GM12878 (cell line): ENCODE measurements at regions not wholly inside any gene's neighbourhood (a gene's known extent, or its start where the extent isn't known, plus 50 kb on each side); places are given as distances from the start of the nearest gene placed in this dataset.

Experiments used
- FOXM1 ChIP-seq: IDR thresholded peaks from 2 replicates; pipeline ENCODE4 v1.6.1; 2012; ENCODE audit warnings: low read depth, mild to moderate bottlenecking, inconsistent platforms, low read length, moderate library complexity
- NFIC ChIP-seq: IDR thresholded peaks from 2 replicates; pipeline ENCODE4 v1.6.1; 2012; ENCODE audit warnings: low read depth, mild to moderate bottlenecking, inconsistent platforms, low read length, moderate library complexity
- NR2C2 ChIP-seq: IDR thresholded peaks from 2 replicates; pipeline ENCODE4 v1.6.1; 2011; ENCODE audit warnings: borderline replicate concordance, low read depth; ENCODE audit not compliant: control insufficient read depth, insufficient read length
- SRF ChIP-seq, 2 experiments: IDR thresholded peaks; 2 replicates each; pipeline ENCODE4 v1.6.1; 2011; ENCODE audit warnings: low read depth in 2 of 2, low read length in 2 of 2, mild to moderate bottlenecking in 1 of 2, moderate library complexity in 1 of 2
- TF ChIP-seq, protein P1 (sequence below), 3 experiments: IDR thresholded peaks in 2 of 3; conservative IDR thresholded peaks in 1 of 3; 2 replicates each; pipeline ENCODE4 v1.5.1; 2011; ENCODE audit warnings: low read depth in 3 of 3, low read length in 3 of 3, mild to moderate bottlenecking in 3 of 3, control low read depth in 2 of 3, moderate library complexity in 2 of 3, inconsistent platforms in 1 of 3, mixed read lengths in 1 of 3; ENCODE audit not compliant: control insufficient read depth in 2 of 3, insufficient read depth in 1 of 3; ENCODE audit errors: extremely low read depth in 1 of 3
- TF ChIP-seq, protein P2 (sequence below): fragments of 450-650 bp; IDR thresholded peaks from 2 replicates; pipeline ENCODE4 v1.6.1; 2016; ENCODE audit warnings: mild to moderate bottlenecking, moderate library complexity, borderline replicate concordance

DNA sequence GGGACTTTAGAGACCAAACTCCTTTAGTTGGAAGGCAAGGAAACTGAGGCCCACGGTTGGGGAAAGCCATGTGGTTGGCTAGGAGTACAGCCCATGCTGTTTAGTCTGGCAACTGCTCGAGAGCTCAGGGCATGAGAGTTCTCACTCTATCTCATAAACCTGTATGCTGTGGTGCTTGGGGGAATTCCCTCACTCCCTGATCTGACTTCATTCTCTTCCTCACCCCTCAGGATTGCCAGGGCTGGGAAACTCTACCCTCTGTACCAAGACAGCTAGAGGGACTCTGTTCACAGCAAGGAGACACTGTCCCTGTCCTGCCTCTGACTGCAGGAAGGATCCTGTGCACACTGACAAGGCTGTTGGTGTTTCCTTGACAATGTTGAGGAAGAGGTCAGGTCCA is 230.2 kb downstream of the ZNF621 start:
- TF ChIP-seq SRF (IDR thresholded peaks at IDR 0.05; ENCODE audit: low read depth in 2 of 2, low read length in 2 of 2) (no peak), NFIC (no peak), FOXM1 (no peak), NR2C2 (no peak)
- TF ChIP-seq, protein P1, sequence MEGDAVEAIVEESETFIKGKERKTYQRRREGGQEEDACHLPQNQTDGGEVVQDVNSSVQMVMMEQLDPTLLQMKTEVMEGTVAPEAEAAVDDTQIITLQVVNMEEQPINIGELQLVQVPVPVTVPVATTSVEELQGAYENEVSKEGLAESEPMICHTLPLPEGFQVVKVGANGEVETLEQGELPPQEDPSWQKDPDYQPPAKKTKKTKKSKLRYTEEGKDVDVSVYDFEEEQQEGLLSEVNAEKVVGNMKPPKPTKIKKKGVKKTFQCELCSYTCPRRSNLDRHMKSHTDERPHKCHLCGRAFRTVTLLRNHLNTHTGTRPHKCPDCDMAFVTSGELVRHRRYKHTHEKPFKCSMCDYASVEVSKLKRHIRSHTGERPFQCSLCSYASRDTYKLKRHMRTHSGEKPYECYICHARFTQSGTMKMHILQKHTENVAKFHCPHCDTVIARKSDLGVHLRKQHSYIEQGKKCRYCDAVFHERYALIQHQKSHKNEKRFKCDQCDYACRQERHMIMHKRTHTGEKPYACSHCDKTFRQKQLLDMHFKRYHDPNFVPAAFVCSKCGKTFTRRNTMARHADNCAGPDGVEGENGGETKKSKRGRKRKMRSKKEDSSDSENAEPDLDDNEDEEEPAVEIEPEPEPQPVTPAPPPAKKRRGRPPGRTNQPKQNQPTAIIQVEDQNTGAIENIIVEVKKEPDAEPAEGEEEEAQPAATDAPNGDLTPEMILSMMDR (IDR thresholded peaks at IDR 0.05 in 2 of 3, conservative IDR thresholded peaks at IDR 0.05 in 1 of 3; ENCODE audit: control insufficient read depth in 2 of 3, extremely low read depth in 1 of 3, insufficient read depth in 1 of 3, low read depth in 3 of 3, low read length in 3 of 3) = no peak
- TF ChIP-seq, protein P2, sequence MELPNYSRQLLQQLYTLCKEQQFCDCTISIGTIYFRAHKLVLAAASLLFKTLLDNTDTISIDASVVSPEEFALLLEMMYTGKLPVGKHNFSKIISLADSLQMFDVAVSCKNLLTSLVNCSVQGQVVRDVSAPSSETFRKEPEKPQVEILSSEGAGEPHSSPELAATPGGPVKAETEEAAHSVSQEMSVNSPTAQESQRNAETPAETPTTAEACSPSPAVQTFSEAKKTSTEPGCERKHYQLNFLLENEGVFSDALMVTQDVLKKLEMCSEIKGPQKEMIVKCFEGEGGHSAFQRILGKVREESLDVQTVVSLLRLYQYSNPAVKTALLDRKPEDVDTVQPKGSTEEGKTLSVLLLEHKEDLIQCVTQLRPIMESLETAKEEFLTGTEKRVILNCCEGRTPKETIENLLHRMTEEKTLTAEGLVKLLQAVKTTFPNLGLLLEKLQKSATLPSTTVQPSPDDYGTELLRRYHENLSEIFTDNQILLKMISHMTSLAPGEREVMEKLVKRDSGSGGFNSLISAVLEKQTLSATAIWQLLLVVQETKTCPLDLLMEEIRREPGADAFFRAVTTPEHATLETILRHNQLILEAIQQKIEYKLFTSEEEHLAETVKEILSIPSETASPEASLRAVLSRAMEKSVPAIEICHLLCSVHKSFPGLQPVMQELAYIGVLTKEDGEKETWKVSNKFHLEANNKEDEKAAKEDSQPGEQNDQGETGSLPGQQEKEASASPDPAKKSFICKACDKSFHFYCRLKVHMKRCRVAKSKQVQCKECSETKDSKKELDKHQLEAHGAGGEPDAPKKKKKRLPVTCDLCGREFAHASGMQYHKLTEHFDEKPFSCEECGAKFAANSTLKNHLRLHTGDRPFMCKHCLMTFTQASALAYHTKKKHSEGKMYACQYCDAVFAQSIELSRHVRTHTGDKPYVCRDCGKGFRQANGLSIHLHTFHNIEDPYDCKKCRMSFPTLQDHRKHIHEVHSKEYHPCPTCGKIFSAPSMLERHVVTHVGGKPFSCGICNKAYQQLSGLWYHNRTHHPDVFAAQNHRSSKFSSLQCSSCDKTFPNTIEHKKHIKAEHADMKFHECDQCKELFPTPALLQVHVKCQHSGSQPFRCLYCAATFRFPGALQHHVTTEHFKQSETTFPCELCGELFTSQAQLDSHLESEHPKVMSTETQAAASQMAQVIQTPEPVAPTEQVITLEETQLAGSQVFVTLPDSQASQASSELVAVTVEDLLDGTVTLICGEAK = no peak
